ENCODE measurements at regions not wholly inside any gene's neighbourhood (a gene's known extent, or its start where the extent isn't known, plus 50 kb on each side); places are given as distances from the start of the nearest gene placed in this dataset.

DNA sequence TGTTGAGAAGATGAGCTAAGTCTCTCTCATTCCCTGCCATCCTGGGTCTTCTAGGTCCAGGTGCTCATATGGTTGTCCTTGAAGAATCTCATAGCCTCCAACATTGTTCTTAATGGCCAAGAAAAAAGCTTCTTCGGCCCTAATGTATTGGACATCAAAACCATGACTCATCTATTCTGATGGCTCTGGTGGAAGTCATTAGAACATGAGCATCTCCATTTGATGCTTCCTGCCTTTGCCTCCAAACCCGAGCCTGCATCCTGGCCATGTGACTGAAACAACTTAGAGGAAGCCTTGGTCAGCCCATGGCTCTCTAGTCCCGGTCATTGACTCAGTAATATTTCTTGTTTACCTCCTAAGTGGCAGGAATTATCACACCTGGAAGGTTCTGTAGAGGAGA is 264.1 kb upstream of the FZD8 start:
- Histone ChIP-seq H3K36me3 (no peaks in the 10 kb centered on the region), H3K4me3 (no peak overlapping the region), H3K9me3 (peaks cover 0 to 5% (median 0%) of the 10 kb centered on the region in 12 donors), H3K4me1 (no peaks in the 10 kb centered on the region), H3K27me3 (no peaks in the 10 kb centered on the region), H3K27ac (no peak overlapping the region)
- intact Hi-C loops (cut with DNase I) = no loop called here
- DNase-seq = no peak
- no peak for ATAC-seq
- WGBS, 4 donors = 62 to 80% (median 72%) methylated on average over 3 of the region's 3 CpGs
- TF ChIP-seq POLR2A (IDR thresholded peaks at IDR 0.05) (no peak), CTCF (IDR thresholded peaks at IDR 0.05) (no peak)

DNA sequence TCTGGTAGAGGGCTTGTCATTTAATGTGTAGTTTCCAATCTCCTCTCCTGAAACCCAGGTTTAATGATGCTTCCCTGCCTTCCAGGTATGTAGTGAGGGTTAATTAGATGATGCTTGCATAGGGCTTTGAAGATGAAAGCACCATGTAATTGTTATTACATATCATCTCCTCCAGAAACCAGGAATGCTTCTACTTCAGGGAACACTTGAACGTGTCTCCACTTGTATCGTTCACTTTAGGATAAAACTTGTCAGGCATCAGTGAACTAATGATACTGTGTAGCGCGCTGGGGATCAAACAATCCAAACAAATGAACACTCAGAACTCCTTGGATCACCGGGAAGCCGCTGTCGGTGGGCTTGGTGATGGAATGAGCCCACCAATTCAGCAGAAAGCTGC is 260.9 kb upstream of the FZD8 start:
- no peaks in the 10 kb centered on the region for H3K27me3 ChIP-seq
- TF ChIP-seq POLR2A (IDR thresholded peaks at IDR 0.05) (no peak), CTCF (IDR thresholded peaks at IDR 0.05) (no peak)
- ATAC-seq (no peak), DNase-seq (no peak)
- H3K9me3 ChIP-seq = peaks cover 0 to 5% (median 0%) of the 10 kb centered on the region in 12 donors
- intact Hi-C loops (cut with DNase I) = no loop called here
- H3K27ac ChIP-seq = no peak overlapping the region
- peaks cover 0 to 6% (median 0%) of the 10 kb centered on the region in 12 donors for H3K4me1 ChIP-seq
- 87 to 96% (median 93%) methylated on average over 7 of the region's 7 CpGs for WGBS, 4 donors
- no peaks in the 10 kb centered on the region for H3K36me3 ChIP-seq
- no peak overlapping the region for H3K4me3 ChIP-seq

- H3K9me3 ChIP-seq = peaks cover 0 to 5% (median 0%) of the 10 kb centered on the region in 12 donors
- peaks cover 0 to 17% (median 0%) of the 10 kb centered on the region in 12 donors for H3K4me1 ChIP-seq
- peak overlapping the region in 1 of 12 donors; percentile 11 for H3K4me3 ChIP-seq
- H3K36me3 ChIP-seq = no peaks in the 10 kb centered on the region
- intact Hi-C loops (cut with DNase I) = no loop called here
- H3K27ac ChIP-seq = peak overlapping the region in 3 of 12 donors; percentile 12 to 26 (median 22)
- peak; percentile 79 to 86 (median 86) for ATAC-seq
- DNase-seq = peak in 3 of 5 donors; percentile 33 to 61 (median 48)
- 36 to 53% (median 40%) methylated on average over 17 to 18 of the region's 18 CpGs for WGBS, 4 donors
- no peaks in the 10 kb centered on the region for H3K27me3 ChIP-seq
- TF ChIP-seq CTCF (IDR thresholded peaks at IDR 0.05) = no peak
- TF ChIP-seq POLR2A (IDR thresholded peaks at IDR 0.05) = no peak
Measured at GRCh38 chr10:35898716-35899440, 256.8 kb upstream of the FZD8 start.

DNA sequence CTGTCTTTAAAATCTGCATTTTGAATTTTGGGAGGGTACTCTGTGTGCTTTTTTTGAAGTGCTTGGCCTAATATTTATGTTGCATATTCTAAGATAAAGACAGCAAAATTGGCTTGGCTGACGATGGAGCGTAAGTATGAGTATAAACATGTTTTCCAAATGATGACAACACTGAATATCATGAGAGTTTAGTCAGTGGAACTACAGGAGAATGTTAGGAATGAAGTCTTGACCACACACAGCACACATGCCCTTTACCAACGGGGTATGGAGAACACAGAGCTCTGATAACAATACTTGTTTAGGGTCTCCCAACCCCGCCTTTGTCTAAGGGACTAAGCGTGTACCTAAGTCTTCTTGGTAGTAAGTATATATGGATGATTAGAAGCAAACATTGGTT is 253.9 kb upstream of the FZD8 start:
- H3K27me3 ChIP-seq = no peaks in the 10 kb centered on the region
- no peaks in the 10 kb centered on the region for H3K36me3 ChIP-seq
- TF ChIP-seq POLR2A (IDR thresholded peaks at IDR 0.05) = no peak
- no peak for TF ChIP-seq CTCF (IDR thresholded peaks at IDR 0.05)
- ATAC-seq = no peak
- peaks cover 0 to 17% (median 0%) of the 10 kb centered on the region in 12 donors for H3K4me1 ChIP-seq
- H3K4me3 ChIP-seq = no peak overlapping the region
- WGBS, 4 donors = 66 to 80% (median 74%) methylated on average over 5 of the region's 5 CpGs
- no peak overlapping the region for H3K27ac ChIP-seq
- H3K9me3 ChIP-seq = peaks cover 0 to 6% (median 0%) of the 10 kb centered on the region in 12 donors
- no peak for DNase-seq
- intact Hi-C loops (cut with DNase I) = no loop called here
